Neural cell (in vitro differentiated cells): ENCODE measurements at regions not wholly inside any gene's neighbourhood (a gene's known extent, or its start where the extent isn't known, plus 50 kb on each side); places are given as distances from the start of the nearest gene placed in this dataset.

ENCODE experiments used
- CTCF ChIP-seq: fragments of 450-650 bp; IDR thresholded peaks from 2 replicates; pipeline ENCODE4 v1.5.1; 2014; ENCODE audit warnings: antibody characterized with exemption, mild to moderate bottlenecking, moderate library complexity; ENCODE audit not compliant: poor library complexity, severe bottlenecking
- EP300 ChIP-seq: fragments of 450-650 bp; conservative IDR thresholded peaks from 2 replicates; pipeline ENCODE4 v1.6.1; 2014; ENCODE audit warnings: antibody characterized with exemption, mild to moderate bottlenecking, moderate library complexity; ENCODE audit not compliant: poor library complexity, severe bottlenecking
- EZH2 ChIP-seq: fragments of 200-600, 300-800 bp; shearing (Covaris generic), sonication (generic); IDR thresholded peaks from 2 replicates; pipeline ENCODE4 v1.6.1; 2014; ENCODE audit warnings: antibody characterized with exemption, low read length, borderline replicate concordance, mild to moderate bottlenecking; ENCODE audit not compliant: insufficient read depth, poor library complexity, severe bottlenecking
- MXI1 ChIP-seq: fragments of 450-650 bp; conservative IDR thresholded peaks from 2 replicates; pipeline ENCODE4 v1.6.1; 2014; ENCODE audit warnings: antibody characterized with exemption, mild to moderate bottlenecking; ENCODE audit not compliant: poor library complexity, severe bottlenecking
- POLR2AphosphoS5 ChIP-seq: IDR thresholded peaks from 2 replicates; pipeline ENCODE4 v1.6.1; 2012
- TAF1 ChIP-seq: IDR thresholded peaks from 2 replicates; pipeline ENCODE4 v1.6.1; 2012; ENCODE audit warnings: low read depth

GRCh38 chr11:21771097-21771496, 421.8 kb upstream of the ANO5 start:
- TF ChIP-seq CTCF = no peak
- no peak for TF ChIP-seq POLR2AphosphoS5
- TF ChIP-seq TAF1 = no peak
- no peak for TF ChIP-seq EZH2
- TF ChIP-seq EP300 = no peak
- no peak for TF ChIP-seq MXI1
